Panc1 (cell line): ENCODE measurements at regions not wholly inside any gene's neighbourhood (a gene's known extent, or its start where the extent isn't known, plus 50 kb on each side); places are given as distances from the start of the nearest gene placed in this dataset.

Experiments used
- ATAC-seq: fragments of 200-7000 bp; cut with Tn5 transposase; 2 replicates; pipeline ENCODE4 v1.9.1; 2020; ENCODE audit warnings: mild to moderate bottlenecking, moderate library complexity
- BruUV-seq: library from RNA; stranded (reverse); fragments of 400-500 nt; replicated peaks from 2 replicates; lab custom pipeline; 2021; lab: Mats Ljungman, UMichigan
- CTCF ChIA-PET: fragments of 300-600 bp; sonication (Branson Sonifier 250); formaldehyde crosslinking; loops from one replicate; lab custom pipeline; 2022; ENCODE audit warnings: antibody characterized with exemption; lab: Charles Lee
- POLR2A ChIA-PET: fragments of 300-600 bp; sonication (Branson Sonifier 250); formaldehyde crosslinking; loops from one replicate; lab custom pipeline; 2022; ENCODE audit warnings: antibody characterized with exemption; lab: Charles Lee
- DNase-seq: peaks from one replicate; pipeline ENCODE4 v3.0.0-alpha.2; 2010; ENCODE audit warnings: low read depth, low spot score
- H3K27ac ChIP-seq: 2 replicates; pipeline ENCODE4 v1.5.1; 2011; ENCODE audit warnings: mild to moderate bottlenecking, low read length, inconsistent platforms
- H3K27me3 ChIP-seq: fragments of 200-500 bp; sonication (Bioruptor generic); 2 replicates; pipeline ENCODE4 v1.6.0; 2014; ENCODE audit warnings: low read length, inconsistent platforms; ENCODE audit not compliant: control insufficient read depth, insufficient read depth
- H3K36me3 ChIP-seq: fragments of 200-500 bp; sonication (Bioruptor generic); 2 replicates; pipeline ENCODE4 v1.5.1; 2014; ENCODE audit warnings: inconsistent platforms, mild to moderate bottlenecking, low read length, moderate library complexity; ENCODE audit not compliant: control insufficient read depth, insufficient read depth
- H3K4me1 ChIP-seq: 2 replicates; pipeline ENCODE4 v1.5.1; 2011; ENCODE audit warnings: inconsistent platforms, mild to moderate bottlenecking, low read length, moderate library complexity; ENCODE audit not compliant: control insufficient read depth, insufficient read depth
- H3K4me3 ChIP-seq, 2 experiments: 2 replicates each; pipeline ENCODE4 v1.5.1; 2011 to 2012; ENCODE audit warnings: low read depth in 2 of 2, low read length in 2 of 2, mild to moderate bottlenecking in 2 of 2, inconsistent platforms in 1 of 2, moderate library complexity in 1 of 2
- H3K9me3 ChIP-seq: fragments of 200-500 bp; sonication (Bioruptor generic); 2 replicates; pipeline ENCODE4 v1.5.1; 2014; ENCODE audit warnings: low read depth, mild to moderate bottlenecking, inconsistent platforms, low read length, moderate library complexity; ENCODE audit not compliant: control insufficient read depth, insufficient read depth
- CTCF ChIP-seq: fragments of 450-650 bp; IDR thresholded peaks from 2 replicates; pipeline ENCODE4 v1.5.1; 2017; ENCODE audit warnings: mild to moderate bottlenecking
- POLR2AphosphoS5 ChIP-seq: IDR thresholded peaks from 2 replicates; pipeline ENCODE4 v1.6.1; 2012; ENCODE audit warnings: mild to moderate bottlenecking, low read depth, low read length, moderate library complexity
- SIN3A ChIP-seq: IDR thresholded peaks from 2 replicates; pipeline ENCODE4 v1.6.1; 2012; ENCODE audit warnings: low read depth, mild to moderate bottlenecking, low read length, moderate library complexity, borderline replicate concordance; ENCODE audit not compliant: insufficient read depth
- TCF7L2 ChIP-seq: IDR thresholded peaks from 2 replicates; pipeline ENCODE4 v1.6.1; 2011; ENCODE audit warnings: mild to moderate bottlenecking, low read depth, low read length, inconsistent platforms
- in situ Hi-C: cut with HindIII; loops from 2 replicates; pipeline ENCODE4 v1.10.0; 2016; ENCODE audit warnings: low sequenced_read_pairs, low pct_unique_long_range_greater_than_20kb
- intact Hi-C: fragments of 100-400 bp; cut with micrococcal nuclease; formaldehyde crosslinking; loops from one replicate; pipeline ENCODE4 v1.10.0; 2022; ENCODE audit not compliant: unreplicated experiment
- TF ChIP-seq, protein P1 (sequence below), 2 experiments: IDR thresholded peaks; 2 replicates each; pipeline ENCODE4 v1.6.1; 2011 to 2012; ENCODE audit warnings: low read depth in 2 of 2, control low read depth in 1 of 2, low read length in 1 of 2, mild to moderate bottlenecking in 1 of 2, moderate library complexity in 1 of 2; ENCODE audit not compliant: insufficient read depth in 1 of 2

DNA sequence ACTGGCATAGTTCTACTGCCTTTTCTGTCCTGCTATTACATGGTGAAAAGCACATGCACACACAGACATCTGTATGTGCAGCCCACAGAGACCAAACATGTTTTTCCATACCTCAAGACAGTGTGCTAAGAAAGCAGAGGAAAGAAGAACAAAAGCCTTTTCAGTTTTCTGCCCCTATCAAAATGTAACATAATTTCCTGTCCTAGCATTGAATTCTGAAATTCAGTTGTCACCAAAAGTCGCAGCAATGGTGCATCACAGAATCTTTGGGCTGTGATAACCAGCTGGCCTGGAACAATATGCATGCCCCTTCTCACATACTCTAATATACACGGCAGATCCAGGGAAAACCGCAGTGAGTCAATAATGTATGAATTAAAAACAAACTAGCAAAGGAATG is 153.8 kb upstream of the RAP2B start:
- in situ Hi-C loops: no loop called here

DNA sequence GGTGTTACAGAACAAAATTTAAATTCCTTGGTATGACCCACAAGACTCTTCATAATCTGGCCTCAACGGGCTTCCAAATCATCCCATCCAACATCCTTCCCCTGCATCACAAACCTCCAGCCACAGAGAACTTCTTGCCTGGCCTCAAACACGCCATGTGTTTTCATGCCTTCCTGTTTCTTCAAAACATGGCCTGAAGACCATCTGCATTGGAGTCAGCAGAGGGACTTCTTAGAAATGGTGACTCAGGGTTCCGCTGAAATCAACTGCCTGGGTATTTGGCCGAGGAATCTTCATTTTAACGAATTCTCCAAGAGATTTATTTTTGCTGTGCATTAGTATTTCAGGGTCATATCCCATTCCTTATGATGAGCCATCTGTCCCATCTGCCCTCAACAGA is 138.1 kb upstream of the RAP2B start:
- POLR2A ChIA-PET: no interaction called here
- TF ChIP-seq SIN3A (no peak), TCF7L2 (no peak), POLR2AphosphoS5 (no peak), CTCF (no peak)
- TF ChIP-seq, protein P1, sequence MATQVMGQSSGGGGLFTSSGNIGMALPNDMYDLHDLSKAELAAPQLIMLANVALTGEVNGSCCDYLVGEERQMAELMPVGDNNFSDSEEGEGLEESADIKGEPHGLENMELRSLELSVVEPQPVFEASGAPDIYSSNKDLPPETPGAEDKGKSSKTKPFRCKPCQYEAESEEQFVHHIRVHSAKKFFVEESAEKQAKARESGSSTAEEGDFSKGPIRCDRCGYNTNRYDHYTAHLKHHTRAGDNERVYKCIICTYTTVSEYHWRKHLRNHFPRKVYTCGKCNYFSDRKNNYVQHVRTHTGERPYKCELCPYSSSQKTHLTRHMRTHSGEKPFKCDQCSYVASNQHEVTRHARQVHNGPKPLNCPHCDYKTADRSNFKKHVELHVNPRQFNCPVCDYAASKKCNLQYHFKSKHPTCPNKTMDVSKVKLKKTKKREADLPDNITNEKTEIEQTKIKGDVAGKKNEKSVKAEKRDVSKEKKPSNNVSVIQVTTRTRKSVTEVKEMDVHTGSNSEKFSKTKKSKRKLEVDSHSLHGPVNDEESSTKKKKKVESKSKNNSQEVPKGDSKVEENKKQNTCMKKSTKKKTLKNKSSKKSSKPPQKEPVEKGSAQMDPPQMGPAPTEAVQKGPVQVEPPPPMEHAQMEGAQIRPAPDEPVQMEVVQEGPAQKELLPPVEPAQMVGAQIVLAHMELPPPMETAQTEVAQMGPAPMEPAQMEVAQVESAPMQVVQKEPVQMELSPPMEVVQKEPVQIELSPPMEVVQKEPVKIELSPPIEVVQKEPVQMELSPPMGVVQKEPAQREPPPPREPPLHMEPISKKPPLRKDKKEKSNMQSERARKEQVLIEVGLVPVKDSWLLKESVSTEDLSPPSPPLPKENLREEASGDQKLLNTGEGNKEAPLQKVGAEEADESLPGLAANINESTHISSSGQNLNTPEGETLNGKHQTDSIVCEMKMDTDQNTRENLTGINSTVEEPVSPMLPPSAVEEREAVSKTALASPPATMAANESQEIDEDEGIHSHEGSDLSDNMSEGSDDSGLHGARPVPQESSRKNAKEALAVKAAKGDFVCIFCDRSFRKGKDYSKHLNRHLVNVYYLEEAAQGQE (IDR thresholded peaks at IDR 0.05; ENCODE audit: insufficient read depth in 1 of 2, low read depth in 2 of 2, low read length in 1 of 2): no peak
- Histone ChIP-seq H3K27ac (no peak overlapping the region), H3K4me1 (no peaks in the 10 kb centered on the region), H3K27me3 (peaks cover 6% of the 10 kb centered on the region; the same call in 1 of the 2 replicates), H3K9me3 (no peaks in the 10 kb centered on the region), H3K4me3 (no peak overlapping the region), H3K36me3 (no peaks in the 10 kb centered on the region)
- no peak for DNase-seq
- no TSS peak for BruUV-seq
- CTCF ChIA-PET: no interaction called here
- no peak for ATAC-seq
- intact Hi-C loops (loop anchor here (10.0 kb wide), 2 partner anchors 901 to 1231 kb away; no protein-coding TSS in a partner anchor), in situ Hi-C loops (no loop called here)

More for the DNA sequence above, 153.8 kb upstream of the RAP2B start:
- no TSS peak for BruUV-seq
- Histone ChIP-seq H3K27ac (no peak overlapping the region), H3K9me3 (no peaks in the 10 kb centered on the region), H3K4me1 (no peaks in the 10 kb centered on the region), H3K4me3 (no peak overlapping the region), H3K36me3 (no peaks in the 10 kb centered on the region), H3K27me3 (no peaks in the 10 kb centered on the region)
- TF ChIP-seq TCF7L2: no peak
- TF ChIP-seq POLR2AphosphoS5: no peak
- TF ChIP-seq CTCF: no peak
- TF ChIP-seq, protein P1 (IDR thresholded peaks at IDR 0.05; ENCODE audit: insufficient read depth in 1 of 2, low read depth in 2 of 2, low read length in 1 of 2): no peak
- intact Hi-C loops: no loop called here
- ChIA-PET POLR2A (no interaction called here), CTCF (no interaction called here)
- no peak for ATAC-seq
- no peak for DNase-seq
